Ishikawa (cell line): ENCODE measurements at regions not wholly inside any gene's neighbourhood (a gene's known extent, or its start where the extent isn't known, plus 50 kb on each side); places are given as distances from the start of the nearest gene placed in this dataset.

Source experiments
- FOXM1 ChIP-seq: IDR thresholded peaks from 2 replicates; pipeline ENCODE4 v1.6.1; 2012; ENCODE audit warnings: low read depth, borderline replicate concordance
- TAF1 ChIP-seq: IDR thresholded peaks from 2 replicates; pipeline ENCODE4 v1.6.1; 2012; ENCODE audit warnings: low read depth, mild to moderate bottlenecking
- ZBTB7A ChIP-seq: IDR thresholded peaks from 2 replicates; pipeline ENCODE4 v1.6.1; 2012; ENCODE audit warnings: low read depth
- TF ChIP-seq, protein P1 (sequence below): IDR thresholded peaks from 2 replicates; pipeline ENCODE4 v1.6.1; 2012; ENCODE audit warnings: low read depth, mild to moderate bottlenecking
- TF ChIP-seq, protein P2 (sequence below): IDR thresholded peaks from 2 replicates; pipeline ENCODE4 v1.6.1; 2012

DNA sequence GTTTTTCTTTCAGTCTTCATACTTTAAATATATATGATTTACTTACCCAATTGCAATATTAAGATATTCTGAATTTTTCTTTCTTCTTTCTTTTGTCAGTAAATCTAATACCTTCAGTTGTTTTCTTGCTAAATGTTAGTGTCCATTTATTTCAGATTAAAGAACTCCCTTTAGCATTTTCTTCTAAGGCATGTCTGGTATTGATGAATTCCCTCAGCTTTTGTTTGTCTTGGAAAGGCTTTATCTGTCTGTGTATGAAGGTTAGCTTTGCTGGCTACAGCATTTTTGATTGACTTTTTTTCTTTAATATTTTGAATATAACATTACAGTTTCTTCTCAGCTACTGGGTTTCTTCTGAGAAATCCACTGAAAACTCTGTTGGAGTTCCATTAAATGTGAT, 64.0 kb upstream of the PLSCR4 start:
- TF ChIP-seq, protein P1, sequence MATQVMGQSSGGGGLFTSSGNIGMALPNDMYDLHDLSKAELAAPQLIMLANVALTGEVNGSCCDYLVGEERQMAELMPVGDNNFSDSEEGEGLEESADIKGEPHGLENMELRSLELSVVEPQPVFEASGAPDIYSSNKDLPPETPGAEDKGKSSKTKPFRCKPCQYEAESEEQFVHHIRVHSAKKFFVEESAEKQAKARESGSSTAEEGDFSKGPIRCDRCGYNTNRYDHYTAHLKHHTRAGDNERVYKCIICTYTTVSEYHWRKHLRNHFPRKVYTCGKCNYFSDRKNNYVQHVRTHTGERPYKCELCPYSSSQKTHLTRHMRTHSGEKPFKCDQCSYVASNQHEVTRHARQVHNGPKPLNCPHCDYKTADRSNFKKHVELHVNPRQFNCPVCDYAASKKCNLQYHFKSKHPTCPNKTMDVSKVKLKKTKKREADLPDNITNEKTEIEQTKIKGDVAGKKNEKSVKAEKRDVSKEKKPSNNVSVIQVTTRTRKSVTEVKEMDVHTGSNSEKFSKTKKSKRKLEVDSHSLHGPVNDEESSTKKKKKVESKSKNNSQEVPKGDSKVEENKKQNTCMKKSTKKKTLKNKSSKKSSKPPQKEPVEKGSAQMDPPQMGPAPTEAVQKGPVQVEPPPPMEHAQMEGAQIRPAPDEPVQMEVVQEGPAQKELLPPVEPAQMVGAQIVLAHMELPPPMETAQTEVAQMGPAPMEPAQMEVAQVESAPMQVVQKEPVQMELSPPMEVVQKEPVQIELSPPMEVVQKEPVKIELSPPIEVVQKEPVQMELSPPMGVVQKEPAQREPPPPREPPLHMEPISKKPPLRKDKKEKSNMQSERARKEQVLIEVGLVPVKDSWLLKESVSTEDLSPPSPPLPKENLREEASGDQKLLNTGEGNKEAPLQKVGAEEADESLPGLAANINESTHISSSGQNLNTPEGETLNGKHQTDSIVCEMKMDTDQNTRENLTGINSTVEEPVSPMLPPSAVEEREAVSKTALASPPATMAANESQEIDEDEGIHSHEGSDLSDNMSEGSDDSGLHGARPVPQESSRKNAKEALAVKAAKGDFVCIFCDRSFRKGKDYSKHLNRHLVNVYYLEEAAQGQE, result no peak
- TF ChIP-seq ZBTB7A, result no peak
- TF ChIP-seq TAF1, result no peak
- TF ChIP-seq, protein P2, sequence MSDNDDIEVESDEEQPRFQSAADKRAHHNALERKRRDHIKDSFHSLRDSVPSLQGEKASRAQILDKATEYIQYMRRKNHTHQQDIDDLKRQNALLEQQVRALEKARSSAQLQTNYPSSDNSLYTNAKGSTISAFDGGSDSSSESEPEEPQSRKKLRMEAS, result no peak
- no peak for TF ChIP-seq FOXM1
